Activated CD4-positive, alpha-beta memory T cell treated with anti-CD3 and anti-CD28 coated beads, Interleukin-2, amount 10 ng/mL, durations not matched to agents 7 days and 5 days (primary cell): ENCODE measurements at regions not wholly inside any gene's neighbourhood (a gene's known extent, or its start where the extent isn't known, plus 50 kb on each side); places are given as distances from the start of the nearest gene placed in this dataset.

ENCODE experiments used
- CTCF ChIA-PET: fragments of 350-600 bp; sonication (Branson Sonifier 250); formaldehyde crosslinking; loops from one replicate; lab custom pipeline; 2021; ENCODE audit warnings: antibody characterized with exemption, inconsistent platforms; lab: Charles Lee
- POLR2A ChIA-PET: fragments of 350-600 bp; sonication (Branson Sonifier 250); formaldehyde crosslinking; loops from one replicate; lab custom pipeline; 2021; ENCODE audit warnings: antibody characterized with exemption; lab: Charles Lee
- DNase-seq: peaks from one replicate; pipeline ENCODE4 v3.0.0-alpha.2; 2020
- H3K27ac Mint-ChIP-seq: one replicate; pipeline ENCODE4 v1.8.0; 2021; ENCODE audit warnings: mild to moderate bottlenecking, mixed read lengths
- H3K27me3 Mint-ChIP-seq: one replicate; pipeline ENCODE4 v1.8.0; 2021; ENCODE audit warnings: mixed read lengths
- H3K36me3 Mint-ChIP-seq: one replicate; pipeline ENCODE4 v1.8.0; 2021; ENCODE audit warnings: low read depth, mixed read lengths
- H3K4me1 Mint-ChIP-seq: one replicate; pipeline ENCODE4 v1.8.0; 2021; ENCODE audit warnings: mixed read lengths
- H3K4me3 Mint-ChIP-seq: one replicate; pipeline ENCODE4 v1.8.0; 2021; ENCODE audit warnings: mild to moderate bottlenecking, mixed read lengths
- H3K9me3 Mint-ChIP-seq: one replicate; pipeline ENCODE4 v1.8.0; 2021; ENCODE audit warnings: mixed read lengths

GRCh38 chr3:115321400-115321805 is 174.3 kb upstream of the ZBTB20 start:
- ChIA-PET POLR2A (no interaction called here), CTCF (no interaction called here)
- no peak overlapping the region for H3K4me3 Mint-ChIP-seq
- H3K9me3 Mint-ChIP-seq, result no peaks in the 10 kb centered on the region
- H3K36me3 Mint-ChIP-seq, result no peaks in the 10 kb centered on the region
- H3K4me1 Mint-ChIP-seq, result no peaks in the 10 kb centered on the region
- no peak overlapping the region for H3K27ac Mint-ChIP-seq
- DNase-seq, result no peak
- H3K27me3 Mint-ChIP-seq, result no peaks in the 10 kb centered on the region

GRCh38 chr3:115322901-115323300 is 175.8 kb upstream of the ZBTB20 start:
- H3K9me3 Mint-ChIP-seq, result no peaks in the 10 kb centered on the region
- ChIA-PET POLR2A (no interaction called here), CTCF (no interaction called here)
- H3K36me3 Mint-ChIP-seq, result no peaks in the 10 kb centered on the region
- H3K27me3 Mint-ChIP-seq, result no peaks in the 10 kb centered on the region
- no peak overlapping the region for H3K27ac Mint-ChIP-seq
- no peak for DNase-seq
- no peak overlapping the region for H3K4me3 Mint-ChIP-seq
- H3K4me1 Mint-ChIP-seq, result no peaks in the 10 kb centered on the region

DNA sequence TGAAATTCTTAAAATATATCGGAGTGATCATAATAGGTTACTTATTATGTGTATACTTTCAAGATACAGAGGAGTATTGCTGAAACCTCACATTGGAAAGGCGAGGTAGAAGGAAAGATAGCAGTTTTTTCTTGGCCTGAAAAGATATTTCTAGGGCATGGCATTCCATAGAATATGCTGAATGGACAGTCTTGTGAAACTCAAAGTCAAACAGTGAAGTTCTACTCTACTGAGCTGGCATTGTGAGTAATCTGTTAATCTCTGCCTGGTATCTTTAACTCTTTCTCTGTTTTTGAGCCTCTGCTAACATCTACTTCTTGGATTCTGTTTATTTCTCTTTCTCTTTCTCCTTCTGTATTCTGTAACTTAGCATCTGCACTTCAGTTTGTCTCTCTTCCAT is 176.3 kb upstream of the ZBTB20 start:
- H3K27me3 Mint-ChIP-seq, result no peaks in the 10 kb centered on the region
- POLR2A ChIA-PET, result no interaction called here
- CTCF ChIA-PET, result no interaction called here
- no peaks in the 10 kb centered on the region for H3K9me3 Mint-ChIP-seq
- no peak overlapping the region for H3K4me3 Mint-ChIP-seq
- no peak overlapping the region for H3K27ac Mint-ChIP-seq
- DNase-seq, result no peak
- no peaks in the 10 kb centered on the region for H3K4me1 Mint-ChIP-seq
- H3K36me3 Mint-ChIP-seq, result no peaks in the 10 kb centered on the region

DNA sequence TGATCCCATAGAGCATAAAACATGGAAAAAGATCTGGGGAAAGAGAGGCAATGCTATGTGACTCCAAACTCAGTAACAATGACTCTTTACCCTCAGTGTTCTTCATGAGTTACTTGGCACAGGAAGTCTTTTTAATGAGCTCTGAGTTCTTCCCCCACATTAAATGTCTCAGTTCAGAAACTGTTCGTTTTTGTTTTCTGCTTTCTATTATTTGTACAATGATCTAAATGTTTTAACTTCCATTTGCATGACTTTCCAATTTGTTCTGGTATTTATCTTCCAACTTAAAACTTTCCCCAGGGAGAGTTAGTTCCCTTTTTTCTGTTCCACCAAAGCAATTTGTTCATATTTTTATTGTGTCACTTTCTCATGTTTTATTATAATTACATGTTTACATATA is 177.0 kb upstream of the ZBTB20 start:
- Mint-ChIP-seq H3K4me3 (no peak overlapping the region), H3K9me3 (no peaks in the 10 kb centered on the region), H3K27ac (no peak overlapping the region), H3K36me3 (no peaks in the 10 kb centered on the region), H3K27me3 (no peaks in the 10 kb centered on the region), H3K4me1 (no peaks in the 10 kb centered on the region)
- ChIA-PET POLR2A (no interaction called here), CTCF (no interaction called here)
- no peak for DNase-seq

- CTCF ChIA-PET, result interaction anchor here (0.7 to 1.3 kb wide), 2 partner anchors 18 to 39 kb away, joined by 3 read pairs; no protein-coding TSS in a partner anchor
- no peak overlapping the region for H3K27ac Mint-ChIP-seq
- POLR2A ChIA-PET, result no interaction called here
- no peaks in the 10 kb centered on the region for H3K27me3 Mint-ChIP-seq
- no peak for DNase-seq
- no peak overlapping the region for H3K4me3 Mint-ChIP-seq
- no peaks in the 10 kb centered on the region for H3K4me1 Mint-ChIP-seq
- no peaks in the 10 kb centered on the region for H3K36me3 Mint-ChIP-seq
- no peaks in the 10 kb centered on the region for H3K9me3 Mint-ChIP-seq
Measured at GRCh38 chr3:115325539-115325938, 178.5 kb upstream of the ZBTB20 start.

GRCh38 chr3:115330430-115330829 is 183.3 kb upstream of the ZBTB20 start:
- Mint-ChIP-seq H3K27me3 (no peaks in the 10 kb centered on the region), H3K9me3 (no peaks in the 10 kb centered on the region), H3K36me3 (no peaks in the 10 kb centered on the region), H3K4me1 (no peaks in the 10 kb centered on the region), H3K27ac (no peak overlapping the region), H3K4me3 (no peak overlapping the region)
- no peak for DNase-seq
- ChIA-PET POLR2A (no interaction called here), CTCF (no interaction called here)

- no peak overlapping the region for H3K27ac Mint-ChIP-seq
- no peaks in the 10 kb centered on the region for H3K27me3 Mint-ChIP-seq
- DNase-seq, result no peak
- ChIA-PET POLR2A (no interaction called here), CTCF (no interaction called here)
- no peaks in the 10 kb centered on the region for H3K4me1 Mint-ChIP-seq
- H3K36me3 Mint-ChIP-seq, result no peaks in the 10 kb centered on the region
- no peak overlapping the region for H3K4me3 Mint-ChIP-seq
- no peaks in the 10 kb centered on the region for H3K9me3 Mint-ChIP-seq
Measured at GRCh38 chr3:115332998-115333397, 185.9 kb upstream of the ZBTB20 start.

- H3K27ac Mint-ChIP-seq, result no peak overlapping the region
- no peak overlapping the region for H3K4me3 Mint-ChIP-seq
- peaks cover 5% of the 10 kb centered on the region for H3K4me1 Mint-ChIP-seq
- H3K27me3 Mint-ChIP-seq, result no peaks in the 10 kb centered on the region
- no peaks in the 10 kb centered on the region for H3K36me3 Mint-ChIP-seq
- CTCF ChIA-PET, result no interaction called here
- POLR2A ChIA-PET, result no interaction called here
- DNase-seq, result no peak
- no peaks in the 10 kb centered on the region for H3K9me3 Mint-ChIP-seq
Measured at GRCh38 chr3:115336836-115337235, 189.7 kb upstream of the ZBTB20 start.

DNA sequence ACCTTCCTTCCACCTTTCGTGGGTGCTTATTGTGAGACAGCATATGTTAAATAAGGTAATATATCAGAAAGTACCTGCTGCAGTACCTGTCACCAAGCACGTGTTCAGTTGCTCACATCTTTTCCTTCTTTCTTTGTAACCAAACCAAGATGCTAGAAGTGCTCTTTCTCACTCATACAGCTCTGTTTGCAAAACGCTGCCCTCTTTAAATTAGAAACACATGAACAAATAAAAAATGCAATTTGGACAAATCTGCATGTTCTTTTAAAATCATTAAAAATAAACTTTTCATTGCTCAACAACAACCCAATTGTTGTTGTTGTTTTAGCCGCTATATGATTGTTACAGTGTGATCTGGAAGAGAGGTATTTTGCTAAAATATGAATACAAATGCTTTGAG is 193.5 kb upstream of the ZBTB20 start:
- ChIA-PET POLR2A (no interaction called here), CTCF (no interaction called here)
- Mint-ChIP-seq H3K36me3 (no peaks in the 10 kb centered on the region), H3K4me3 (no peak overlapping the region), H3K27ac (no peak overlapping the region), H3K27me3 (peaks cover 2% of the 10 kb centered on the region), H3K9me3 (no peaks in the 10 kb centered on the region), H3K4me1 (peaks cover 5% of the 10 kb centered on the region)
- no peak for DNase-seq

DNA sequence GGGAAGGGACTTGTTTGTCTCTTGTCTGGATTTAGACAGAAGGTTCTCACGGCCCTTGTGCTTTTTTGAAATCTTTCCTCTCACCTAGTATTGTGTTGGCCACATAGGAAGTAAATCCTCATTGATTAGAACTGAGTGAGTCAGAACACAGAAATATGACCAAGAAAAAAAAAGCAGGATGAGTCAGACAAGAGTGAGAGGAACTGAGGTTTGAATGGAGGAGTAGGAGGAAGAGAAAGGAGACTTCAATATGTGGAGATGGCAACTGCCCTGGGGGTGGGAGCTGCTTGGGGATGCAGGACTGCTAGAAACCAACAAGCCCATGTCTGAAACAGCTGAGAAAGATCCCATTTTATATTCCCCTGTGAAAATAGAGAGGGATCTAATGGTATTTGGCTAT is 194.1 kb upstream of the ZBTB20 start:
- peaks cover 2% of the 10 kb centered on the region for H3K27me3 Mint-ChIP-seq
- H3K27ac Mint-ChIP-seq, result no peak overlapping the region
- H3K4me1 Mint-ChIP-seq, result peaks cover 5% of the 10 kb centered on the region
- ChIA-PET POLR2A (interaction anchor here (0.6 kb wide), 1 partner anchor 456 kb away, joined by 3 read pairs; no protein-coding TSS in a partner anchor), CTCF (no interaction called here)
- no peaks in the 10 kb centered on the region for H3K9me3 Mint-ChIP-seq
- no peak overlapping the region for H3K4me3 Mint-ChIP-seq
- H3K36me3 Mint-ChIP-seq, result no peaks in the 10 kb centered on the region
- no peak for DNase-seq

GRCh38 chr3:115347737-115348136 is 200.6 kb upstream of the ZBTB20 start:
- Mint-ChIP-seq H3K4me3 (no peak overlapping the region), H3K36me3 (no peaks in the 10 kb centered on the region), H3K4me1 (no peaks in the 10 kb centered on the region), H3K27ac (no peak overlapping the region), H3K9me3 (no peaks in the 10 kb centered on the region), H3K27me3 (peaks cover 3% of the 10 kb centered on the region)
- ChIA-PET POLR2A (no interaction called here), CTCF (no interaction called here)
- DNase-seq, result no peak

DNA sequence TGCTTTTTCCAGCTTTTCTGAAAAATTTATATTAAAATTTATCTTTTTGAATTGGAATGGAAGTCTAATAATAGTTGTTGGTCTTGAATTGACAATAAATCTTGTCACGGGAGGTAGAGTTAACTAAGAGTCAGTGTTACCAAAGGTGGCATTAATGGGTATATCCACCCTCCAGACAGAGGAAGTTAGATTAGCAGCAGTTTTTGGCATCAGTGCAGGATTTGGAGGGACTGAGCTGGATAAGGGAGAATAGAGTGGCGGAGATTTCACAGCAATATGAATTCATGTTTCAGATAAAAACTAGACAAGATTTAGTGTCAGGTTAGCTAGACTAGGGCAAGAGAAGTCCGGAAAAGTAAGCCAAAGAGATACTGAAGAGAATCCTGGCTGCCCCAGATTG is 201.3 kb upstream of the ZBTB20 start:
- Mint-ChIP-seq H3K36me3 (no peaks in the 10 kb centered on the region), H3K4me3 (no peak overlapping the region), H3K27me3 (peaks cover 1% of the 10 kb centered on the region), H3K4me1 (no peaks in the 10 kb centered on the region), H3K27ac (no peak overlapping the region), H3K9me3 (no peaks in the 10 kb centered on the region)
- no peak for DNase-seq
- CTCF ChIA-PET, result no interaction called here
- POLR2A ChIA-PET, result no interaction called here

DNA sequence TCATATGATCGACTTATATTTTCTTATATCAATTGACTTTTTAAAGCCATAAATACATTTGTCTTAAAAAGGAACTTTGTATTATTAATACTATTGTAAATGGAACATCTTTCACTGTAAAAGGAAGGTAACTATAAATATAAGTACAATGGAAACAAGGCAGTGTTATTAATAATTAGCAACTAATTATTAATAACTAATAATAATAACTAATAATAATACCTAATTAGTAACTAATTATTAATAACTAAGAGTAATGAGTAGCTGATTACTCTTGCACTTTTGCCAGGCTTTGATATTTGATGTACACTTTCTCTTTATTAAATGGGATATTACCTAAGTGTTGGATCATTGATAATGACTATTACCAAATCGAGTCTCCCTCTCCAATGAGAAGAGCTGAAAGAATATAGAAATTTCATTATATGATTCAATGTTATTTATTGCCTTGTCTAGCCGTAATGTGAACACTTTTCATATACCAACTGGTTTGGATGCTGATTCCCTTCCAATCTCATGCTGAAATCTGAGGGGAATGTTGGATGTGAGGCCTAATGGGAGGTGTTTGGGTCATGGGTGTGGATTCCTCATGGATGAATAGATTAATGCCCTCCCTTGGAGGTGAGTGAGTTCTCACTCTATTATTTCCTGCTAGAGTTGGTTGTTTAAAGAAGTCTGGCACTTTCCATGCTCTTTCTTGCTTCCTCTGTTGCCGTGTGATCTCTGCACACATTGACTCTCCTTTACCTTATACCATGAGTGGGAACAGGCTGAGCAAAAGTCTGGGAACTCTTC is 202.1 kb upstream of the ZBTB20 start:
- no peaks in the 10 kb centered on the region for H3K36me3 Mint-ChIP-seq
- H3K27ac Mint-ChIP-seq, result no peak overlapping the region
- H3K4me1 Mint-ChIP-seq, result no peaks in the 10 kb centered on the region
- no peaks in the 10 kb centered on the region for H3K9me3 Mint-ChIP-seq
- no peak for DNase-seq
- ChIA-PET POLR2A (no interaction called here), CTCF (no interaction called here)
- H3K27me3 Mint-ChIP-seq, result peaks cover 1% of the 10 kb centered on the region
- no peak overlapping the region for H3K4me3 Mint-ChIP-seq

- POLR2A ChIA-PET, result no interaction called here
- H3K27ac Mint-ChIP-seq, result no peak overlapping the region
- no peaks in the 10 kb centered on the region for H3K9me3 Mint-ChIP-seq
- H3K4me3 Mint-ChIP-seq, result no peak overlapping the region
- H3K27me3 Mint-ChIP-seq, result peaks cover 1% of the 10 kb centered on the region
- no peak for DNase-seq
- H3K4me1 Mint-ChIP-seq, result no peaks in the 10 kb centered on the region
- no peaks in the 10 kb centered on the region for H3K36me3 Mint-ChIP-seq
- CTCF ChIA-PET, result no interaction called here
Measured at GRCh38 chr3:115350606-115351005, 203.5 kb upstream of the ZBTB20 start.
